NOMO-1 (cell line): ENCODE measurements at regions not wholly inside any gene's neighbourhood (a gene's known extent, or its start where the extent isn't known, plus 50 kb on each side); places are given as distances from the start of the nearest gene placed in this dataset.

ENCODE experiments used
- DNase-seq, 2 experiments: peaks; one replicate each; lab custom pipeline; 2025; ENCODE audit not compliant: unreplicated experiment in 2 of 2; lab: John Stamatoyannopoulos, UW

DNA sequence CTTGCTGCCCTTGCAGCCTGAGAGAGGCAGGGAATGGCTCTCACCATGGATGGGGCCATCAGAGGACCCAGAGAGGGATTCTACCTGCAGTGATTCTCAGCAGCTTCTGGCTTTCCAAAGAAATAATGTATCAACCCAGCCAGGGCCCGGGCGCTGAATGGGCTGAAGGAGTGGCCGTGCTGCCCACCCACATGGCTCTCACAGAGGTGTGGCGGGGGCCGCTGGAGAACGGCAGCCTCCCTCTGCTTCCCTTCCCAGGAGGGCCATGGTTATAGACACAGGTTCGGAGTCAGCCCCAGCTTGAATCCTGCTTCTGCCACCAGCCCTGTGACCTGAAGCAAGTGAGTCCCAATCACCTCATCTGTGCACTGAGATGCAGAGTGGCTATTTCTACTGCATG, 82.7 kb downstream of the THAP12 start:
- DNase-seq, result no peak

- no peak for DNase-seq
Observed at GRCh38 chr11:76296731-76297542, 84.0 kb downstream of the THAP12 start.

DNA sequence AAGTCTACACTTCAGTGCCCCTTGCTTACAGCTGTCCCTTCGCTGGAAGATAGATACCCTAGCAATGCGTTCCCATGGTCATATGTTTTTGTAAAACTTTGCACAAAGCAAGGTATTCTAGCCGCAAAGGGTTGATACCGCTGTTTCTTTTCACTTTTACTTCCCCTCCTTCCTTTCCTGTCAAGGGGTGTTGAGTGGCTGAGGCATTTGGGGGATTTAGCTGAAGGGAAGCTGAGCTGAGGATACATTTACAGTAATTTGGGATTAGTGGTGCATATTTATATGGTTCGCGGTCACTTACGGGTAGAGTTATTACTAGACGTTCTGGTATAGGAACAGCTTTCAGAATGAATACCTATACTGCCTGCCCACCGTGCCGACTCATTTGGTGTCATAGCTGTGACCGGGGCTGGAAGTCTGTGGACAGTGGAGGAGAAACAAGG, 86.9 kb upstream of the WNT11 start:
- DNase-seq, result no peak

- DNase-seq, result no peak
Observed at GRCh38 chr11:76292583-76293188, 86.4 kb upstream of the WNT11 start.

- DNase-seq, result no peak
Observed at GRCh38 chr11:76291576-76292526, 85.5 kb upstream of the WNT11 start.

DNA sequence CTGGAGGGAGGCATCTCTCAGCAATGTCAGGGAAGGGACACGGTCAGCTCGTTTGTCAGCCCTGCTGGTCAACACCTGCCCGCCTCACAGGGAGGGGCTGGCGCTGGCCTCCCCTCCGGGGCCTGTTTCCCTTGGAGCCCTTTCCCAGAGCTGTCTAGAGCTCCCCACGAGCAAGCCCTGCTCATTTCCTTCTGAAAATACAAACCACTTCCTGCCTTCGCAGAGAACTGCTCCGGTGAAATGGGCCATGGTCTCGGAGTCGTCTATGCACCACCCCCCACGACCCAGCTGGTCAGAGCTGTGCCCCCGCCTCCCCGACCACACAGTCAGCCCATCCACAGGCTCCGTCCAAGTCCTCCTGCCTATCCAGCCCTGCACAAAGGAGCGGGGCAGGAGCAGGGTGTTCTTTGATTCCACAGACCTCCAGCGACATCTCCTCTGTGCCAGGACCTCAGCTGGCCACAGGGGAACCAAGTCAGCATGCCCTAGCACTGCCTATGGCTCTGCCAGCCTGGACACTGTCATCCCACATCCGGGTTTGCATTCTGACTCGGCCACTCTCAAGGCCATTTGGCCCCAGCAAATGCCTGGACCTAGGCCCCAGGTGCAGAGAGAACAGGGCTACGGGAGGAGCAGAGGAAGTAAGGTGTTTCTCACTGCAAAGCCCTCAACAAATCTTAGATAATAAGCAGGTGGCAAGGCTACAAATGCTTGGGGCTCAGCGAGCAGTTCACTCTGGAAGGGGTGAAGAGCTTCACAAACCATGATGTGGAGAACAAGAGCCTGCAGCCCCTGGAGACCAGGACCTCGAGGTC, 82.1 kb upstream of the WNT11 start:
- DNase-seq, result no peak

- no peak for DNase-seq
Observed at GRCh38 chr11:76287227-76287626, 80.9 kb upstream of the WNT11 start.

- no peak for DNase-seq
Observed at GRCh38 chr11:76285397-76286104, 79.2 kb upstream of the WNT11 start.

GRCh38 chr11:76284161-76284560, 77.9 kb upstream of the WNT11 start:
- DNase-seq, result no peak

DNA sequence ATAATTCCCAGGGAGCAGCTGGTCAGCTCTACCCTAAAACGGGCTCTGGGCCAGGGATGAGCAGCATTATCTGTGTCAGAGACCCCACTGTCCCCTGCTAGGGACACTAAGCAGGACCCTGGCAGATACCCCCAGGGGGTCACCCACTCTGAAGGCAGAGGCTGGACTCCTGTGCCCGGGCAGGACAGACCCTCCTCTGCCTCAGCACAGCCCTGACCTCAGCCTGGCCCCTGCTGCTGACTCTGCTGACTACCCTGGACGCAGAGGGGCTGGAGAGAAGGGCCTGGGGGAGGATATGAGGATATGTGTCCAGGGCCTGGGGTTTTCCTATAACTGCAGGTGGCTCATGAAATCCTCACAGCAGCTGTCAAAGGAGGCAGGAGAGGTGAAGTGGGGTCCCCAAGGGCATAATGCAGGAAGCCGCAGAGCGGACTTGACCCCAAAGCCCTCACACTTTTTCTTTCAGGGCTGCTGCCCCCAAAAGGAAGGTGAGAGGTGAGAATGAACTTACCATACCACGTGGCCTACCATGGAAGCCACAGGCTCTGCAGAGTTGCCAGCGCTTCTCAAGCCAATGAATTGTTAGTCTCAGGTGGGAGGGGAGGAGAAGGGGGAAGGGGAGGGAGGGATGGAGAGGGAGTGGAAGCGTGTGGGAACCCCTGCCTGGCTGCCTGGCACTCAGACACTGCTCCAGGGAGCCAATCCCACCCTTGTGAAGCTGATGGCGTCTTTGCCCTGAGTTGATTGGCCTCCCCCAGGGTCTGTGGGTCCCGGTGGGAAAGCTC, 76.7 kb upstream of the WNT11 start:
- DNase-seq, result no peak

DNA sequence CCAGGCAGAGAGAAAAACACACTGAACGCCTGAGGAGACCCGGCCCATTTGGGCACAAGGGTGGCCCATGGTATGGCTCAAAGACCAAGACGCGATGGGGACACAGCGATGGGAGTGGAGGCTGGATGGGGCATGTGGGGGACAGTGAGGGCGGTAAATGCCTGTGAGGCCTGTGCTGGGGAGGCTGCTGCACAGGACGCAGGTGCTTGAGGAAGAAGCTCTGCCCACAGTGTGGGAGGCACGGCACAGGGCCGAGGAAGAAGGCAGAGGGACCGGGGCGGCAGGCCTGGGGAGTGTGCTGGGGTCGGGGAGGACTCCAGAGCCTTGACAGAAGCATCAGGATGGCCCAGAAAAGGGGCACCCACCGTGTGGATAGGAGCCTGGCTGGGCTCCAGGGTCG, 75.9 kb upstream of the WNT11 start:
- DNase-seq, result no peak

- no peak for DNase-seq
Observed at GRCh38 chr11:76281558-76281906, 75.2 kb upstream of the WNT11 start.

- DNase-seq, result no peak
Observed at GRCh38 chr11:76280882-76281557, 74.7 kb upstream of the WNT11 start.

DNA sequence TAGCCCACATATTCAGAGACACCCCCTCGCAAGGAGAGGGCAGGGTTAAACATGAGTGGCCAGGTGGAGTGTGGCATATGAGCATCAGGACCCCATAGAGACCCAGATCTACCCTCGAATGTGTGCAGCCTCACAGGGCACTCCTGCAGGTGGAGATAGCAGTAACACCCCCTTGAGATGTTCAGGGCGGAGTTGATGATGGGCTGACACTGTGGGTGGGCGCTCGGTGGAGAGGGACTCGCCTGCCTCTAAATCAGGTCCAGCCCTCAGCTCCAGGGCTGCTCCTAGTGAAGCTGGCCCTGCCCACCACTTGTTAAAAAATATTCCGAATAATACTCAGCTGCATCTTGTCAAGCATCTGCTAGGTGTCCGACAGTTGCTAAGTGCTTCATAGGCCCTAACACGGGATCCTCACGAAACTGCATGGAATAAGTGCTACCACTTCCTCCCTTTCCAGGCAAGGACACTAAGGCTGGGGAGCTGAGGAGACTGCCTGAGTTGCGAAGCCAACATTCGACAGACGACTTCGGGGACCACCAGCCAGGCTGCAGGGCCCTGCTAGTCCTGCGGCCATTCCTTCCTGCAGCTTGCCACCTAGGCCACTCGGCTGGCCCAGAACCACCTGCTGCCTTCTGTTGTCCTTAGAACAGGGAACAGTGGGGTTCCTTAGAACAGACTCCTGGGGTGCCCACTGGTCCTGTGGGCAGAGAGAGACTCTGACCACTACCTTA, 74.0 kb upstream of the WNT11 start:
- no peak for DNase-seq

GRCh38 chr11:76279646-76280045, 73.3 kb upstream of the WNT11 start:
- DNase-seq, result no peak

DNA sequence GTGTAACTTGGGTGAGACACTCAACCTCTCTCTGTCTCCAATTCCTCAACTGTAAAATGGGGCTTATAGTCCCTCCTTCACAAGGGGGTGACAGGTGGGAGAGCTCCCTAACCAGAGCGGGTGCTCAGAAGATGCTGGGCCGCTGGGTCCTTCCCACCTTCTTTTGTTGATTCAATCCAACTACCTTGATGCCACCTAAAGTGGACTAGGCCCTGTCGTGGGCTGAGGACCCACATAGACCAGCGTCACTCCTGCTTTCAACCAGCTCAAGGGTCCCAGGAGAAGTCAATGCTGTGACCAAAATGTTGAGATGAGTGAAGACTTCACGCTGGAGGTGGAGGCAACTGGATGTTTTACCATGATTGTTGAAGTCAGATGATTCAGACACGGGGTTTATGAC, 72.7 kb upstream of the WNT11 start:
- no peak for DNase-seq

GRCh38 chr11:76278526-76278925, 72.2 kb upstream of the WNT11 start:
- no peak for DNase-seq
